PC-3 (cell line): ENCODE measurements at regions not wholly inside any gene's neighbourhood (a gene's known extent, or its start where the extent isn't known, plus 50 kb on each side); places are given as distances from the start of the nearest gene placed in this dataset.

Source experiments
- EZH2 ChIP-seq: fragments of 300-600 bp; sonication (generic); IDR thresholded peaks from one replicate; pipeline ENCODE4 v1.6.1; 2017; ENCODE audit warnings: antibody characterized with exemption, mild to moderate bottlenecking, low read length; ENCODE audit not compliant: unreplicated experiment
- TF ChIP-seq, protein P1 (sequence below): fragments of 300-600 bp; sonication (generic); conservative IDR thresholded peaks from 2 replicates; pipeline ENCODE4 v1.5.1; 2017; ENCODE audit warnings: antibody characterized with exemption, low read depth, mild to moderate bottlenecking, low read length

DNA sequence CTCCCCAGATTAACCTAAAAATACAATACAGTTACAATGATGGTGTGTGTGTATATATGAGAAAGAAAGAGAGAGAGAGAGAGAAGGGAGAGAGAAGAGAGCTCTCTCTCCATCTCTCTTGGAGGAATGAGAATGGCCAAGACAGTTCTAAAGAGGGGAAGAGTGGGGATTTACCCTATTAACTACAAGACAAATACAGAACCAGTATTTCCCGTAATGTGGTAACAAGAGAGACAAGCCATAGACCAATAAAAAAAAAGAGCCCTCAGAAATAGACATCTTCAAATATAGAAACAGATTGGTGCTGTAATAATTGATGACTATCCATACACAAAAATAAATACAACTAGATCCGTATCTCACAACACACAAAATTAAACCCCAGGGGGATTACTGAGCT, 87.0 kb downstream of the NSMCE3 start:
- TF ChIP-seq, protein P1, sequence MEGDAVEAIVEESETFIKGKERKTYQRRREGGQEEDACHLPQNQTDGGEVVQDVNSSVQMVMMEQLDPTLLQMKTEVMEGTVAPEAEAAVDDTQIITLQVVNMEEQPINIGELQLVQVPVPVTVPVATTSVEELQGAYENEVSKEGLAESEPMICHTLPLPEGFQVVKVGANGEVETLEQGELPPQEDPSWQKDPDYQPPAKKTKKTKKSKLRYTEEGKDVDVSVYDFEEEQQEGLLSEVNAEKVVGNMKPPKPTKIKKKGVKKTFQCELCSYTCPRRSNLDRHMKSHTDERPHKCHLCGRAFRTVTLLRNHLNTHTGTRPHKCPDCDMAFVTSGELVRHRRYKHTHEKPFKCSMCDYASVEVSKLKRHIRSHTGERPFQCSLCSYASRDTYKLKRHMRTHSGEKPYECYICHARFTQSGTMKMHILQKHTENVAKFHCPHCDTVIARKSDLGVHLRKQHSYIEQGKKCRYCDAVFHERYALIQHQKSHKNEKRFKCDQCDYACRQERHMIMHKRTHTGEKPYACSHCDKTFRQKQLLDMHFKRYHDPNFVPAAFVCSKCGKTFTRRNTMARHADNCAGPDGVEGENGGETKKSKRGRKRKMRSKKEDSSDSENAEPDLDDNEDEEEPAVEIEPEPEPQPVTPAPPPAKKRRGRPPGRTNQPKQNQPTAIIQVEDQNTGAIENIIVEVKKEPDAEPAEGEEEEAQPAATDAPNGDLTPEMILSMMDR: no peak
- TF ChIP-seq EZH2: no peak
